Fibroblast of lung (primary cell): ENCODE measurements at regions not wholly inside any gene's neighbourhood (a gene's known extent, or its start where the extent isn't known, plus 50 kb on each side); places are given as distances from the start of the nearest gene placed in this dataset.

Source experiments
- EZH2 ChIP-seq: IDR thresholded peaks from 2 replicates; pipeline ENCODE4 v1.5.1; 2012; ENCODE audit warnings: low read length, control low read depth, mild to moderate bottlenecking; ENCODE audit errors: missing control alignments
- TF ChIP-seq, protein P1 (sequence below), 2 donors: IDR thresholded peaks in 1 of 2; conservative IDR thresholded peaks in 1 of 2; 1 replicate in 1 of 2; 2 replicates in 1 of 2; pipeline ENCODE4 v1.5.1; 2011 to 2012; ENCODE audit warnings: low read length in 2 of 2, control low read depth in 1 of 2, inconsistent platforms in 1 of 2, low read depth in 1 of 2, mild to moderate bottlenecking in 1 of 2

DNA sequence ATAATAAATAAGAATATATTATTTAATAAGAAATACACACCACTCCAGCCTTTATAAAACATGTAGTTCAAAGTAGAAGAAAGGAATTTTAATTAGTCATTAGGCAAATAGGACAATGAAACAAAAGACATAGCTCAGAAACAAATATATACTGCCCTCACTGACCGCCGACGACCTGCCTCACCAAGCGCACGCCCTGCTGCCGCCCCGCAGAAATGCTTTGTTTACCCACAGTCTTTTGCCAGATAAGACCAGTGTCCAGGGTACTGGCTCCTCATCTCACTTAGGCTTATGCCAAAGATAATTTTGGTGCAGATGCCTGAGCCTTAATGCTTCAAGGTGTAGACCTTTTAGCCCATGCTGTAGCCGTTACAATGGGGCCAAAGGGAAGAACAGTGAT, 199.5 kb downstream of the HHIP start:
- TF ChIP-seq, protein P1, sequence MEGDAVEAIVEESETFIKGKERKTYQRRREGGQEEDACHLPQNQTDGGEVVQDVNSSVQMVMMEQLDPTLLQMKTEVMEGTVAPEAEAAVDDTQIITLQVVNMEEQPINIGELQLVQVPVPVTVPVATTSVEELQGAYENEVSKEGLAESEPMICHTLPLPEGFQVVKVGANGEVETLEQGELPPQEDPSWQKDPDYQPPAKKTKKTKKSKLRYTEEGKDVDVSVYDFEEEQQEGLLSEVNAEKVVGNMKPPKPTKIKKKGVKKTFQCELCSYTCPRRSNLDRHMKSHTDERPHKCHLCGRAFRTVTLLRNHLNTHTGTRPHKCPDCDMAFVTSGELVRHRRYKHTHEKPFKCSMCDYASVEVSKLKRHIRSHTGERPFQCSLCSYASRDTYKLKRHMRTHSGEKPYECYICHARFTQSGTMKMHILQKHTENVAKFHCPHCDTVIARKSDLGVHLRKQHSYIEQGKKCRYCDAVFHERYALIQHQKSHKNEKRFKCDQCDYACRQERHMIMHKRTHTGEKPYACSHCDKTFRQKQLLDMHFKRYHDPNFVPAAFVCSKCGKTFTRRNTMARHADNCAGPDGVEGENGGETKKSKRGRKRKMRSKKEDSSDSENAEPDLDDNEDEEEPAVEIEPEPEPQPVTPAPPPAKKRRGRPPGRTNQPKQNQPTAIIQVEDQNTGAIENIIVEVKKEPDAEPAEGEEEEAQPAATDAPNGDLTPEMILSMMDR (conservative IDR thresholded peaks at IDR 0.05 in 1 of 2, IDR thresholded peaks at IDR 0.05 in 1 of 2; ENCODE audit: low read depth in 1 of 2, low read length in 2 of 2) = no peak
- TF ChIP-seq EZH2 = no peak
